NCI-H345 (cell line): ENCODE measurements at regions not wholly inside any gene's neighbourhood (a gene's known extent, or its start where the extent isn't known, plus 50 kb on each side); places are given as distances from the start of the nearest gene placed in this dataset.
A peak's percentile ranks its signal among the peaks of the same experiment; 100 is the strongest.
"Not testable (repeated sequence)": the region's sequence is repeated elsewhere in the genome, so short reads cannot be mapped to it uniquely, and the experiment has no call there.

ENCODE experiments used
- DNase-seq: peaks from one replicate; lab custom pipeline; 2025; lab: John Stamatoyannopoulos, UW

DNA sequence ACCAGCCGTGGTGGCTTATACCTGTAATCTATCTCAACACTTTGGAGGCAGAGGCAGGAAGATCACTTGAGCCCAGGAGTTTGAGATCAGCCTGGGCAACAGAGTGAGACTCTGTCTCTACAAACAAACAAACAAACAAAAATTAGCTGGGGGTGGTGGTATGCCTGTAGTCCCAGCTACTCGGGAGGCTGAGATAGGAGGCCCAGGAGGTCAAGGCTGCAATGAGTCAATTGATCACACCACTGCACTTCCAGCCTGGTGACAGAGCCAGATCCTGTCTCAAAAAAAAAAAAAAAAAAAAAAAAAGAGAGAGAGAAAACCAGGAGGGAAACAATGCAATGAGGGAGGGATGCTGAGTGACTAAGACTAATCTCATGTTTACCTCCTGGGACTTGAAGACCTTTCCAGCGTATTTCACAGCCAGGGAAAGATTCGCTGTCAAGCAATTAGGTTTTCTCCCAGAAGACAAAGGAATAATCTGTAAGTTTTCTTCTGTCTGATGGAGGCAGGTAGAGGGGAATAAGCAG is 51.1 kb upstream of the MIER3 start:
- no peak for DNase-seq

DNA sequence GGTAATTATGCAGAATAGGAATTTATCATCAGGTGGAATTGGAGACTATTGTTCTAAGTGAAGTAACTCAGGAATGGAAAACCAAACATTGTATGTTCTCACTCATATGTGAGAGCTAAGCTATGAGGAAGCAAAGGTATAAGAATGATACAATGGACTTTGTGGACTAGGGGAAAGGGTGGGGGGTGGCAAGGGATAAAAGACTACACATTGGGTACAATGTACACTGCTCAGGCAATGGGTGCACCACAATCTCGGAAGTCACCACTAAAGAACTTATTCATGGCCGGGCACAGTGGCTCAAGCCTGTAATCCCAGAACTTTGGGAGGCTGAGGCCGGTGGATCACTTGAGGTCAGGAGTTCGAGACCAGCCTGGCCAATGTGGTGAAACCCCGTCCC is 51.6 kb upstream of the MIER3 start:
- DNase-seq, result not testable (repeated sequence)

DNA sequence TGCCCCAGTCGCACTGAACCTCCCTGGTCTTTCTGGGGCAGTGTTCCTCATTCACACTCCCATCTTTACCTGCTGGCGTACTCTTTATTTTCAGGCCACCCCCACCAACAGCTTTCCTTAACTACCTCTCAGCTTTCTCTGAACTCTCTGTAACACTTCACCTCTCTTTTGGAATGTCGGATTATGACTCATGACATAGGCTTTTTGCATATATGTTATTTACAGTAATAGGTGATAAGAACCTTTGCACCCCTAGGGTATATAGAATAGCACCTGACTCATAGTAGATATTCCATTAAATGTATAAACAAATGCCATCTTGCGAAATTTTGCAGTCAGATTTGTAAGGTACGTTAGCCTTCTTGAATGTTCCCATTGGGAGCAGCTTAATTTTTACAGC is 52.9 kb upstream of the MIER3 start:
- no peak for DNase-seq

DNA sequence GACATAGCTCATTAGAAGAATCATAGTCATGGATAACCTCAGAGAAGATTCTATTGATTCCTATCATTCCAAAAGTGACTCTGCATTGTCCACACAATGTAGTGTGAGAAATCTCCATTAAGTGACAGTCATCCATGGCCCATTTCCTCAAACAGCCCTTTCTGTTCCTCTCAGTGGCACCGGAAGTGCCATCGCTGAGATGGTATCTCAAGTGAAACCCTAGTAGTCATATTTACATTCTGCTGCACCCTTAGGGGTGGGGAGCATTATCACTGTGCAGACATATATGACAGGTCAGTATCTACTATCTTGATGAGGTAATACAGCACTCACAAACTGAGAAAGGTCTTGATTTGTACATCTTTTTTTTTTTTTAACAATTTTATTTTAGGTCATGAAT is 55.4 kb upstream of the MIER3 start:
- DNase-seq, result no peak

DNA sequence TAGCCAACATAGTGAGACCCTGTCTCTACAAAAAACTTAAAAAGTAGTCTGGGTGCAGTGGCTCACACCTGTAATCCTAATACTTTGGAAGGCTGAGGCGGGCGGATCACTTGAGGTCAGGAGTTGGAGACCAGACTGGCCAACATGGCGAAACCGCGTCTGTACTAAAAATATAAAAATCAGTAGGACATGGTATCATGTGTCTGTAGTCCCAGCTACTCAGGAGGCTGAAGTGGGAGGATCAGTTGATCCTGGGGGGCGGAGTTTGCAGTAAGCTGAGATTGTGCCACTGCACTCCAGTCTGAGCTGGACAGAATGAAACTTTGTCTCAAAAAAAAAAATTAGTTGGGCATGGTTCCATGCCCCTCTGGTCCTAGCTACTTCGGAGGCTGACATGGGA is 57.9 kb upstream of the MIER3 start:
- no peak for DNase-seq

DNA sequence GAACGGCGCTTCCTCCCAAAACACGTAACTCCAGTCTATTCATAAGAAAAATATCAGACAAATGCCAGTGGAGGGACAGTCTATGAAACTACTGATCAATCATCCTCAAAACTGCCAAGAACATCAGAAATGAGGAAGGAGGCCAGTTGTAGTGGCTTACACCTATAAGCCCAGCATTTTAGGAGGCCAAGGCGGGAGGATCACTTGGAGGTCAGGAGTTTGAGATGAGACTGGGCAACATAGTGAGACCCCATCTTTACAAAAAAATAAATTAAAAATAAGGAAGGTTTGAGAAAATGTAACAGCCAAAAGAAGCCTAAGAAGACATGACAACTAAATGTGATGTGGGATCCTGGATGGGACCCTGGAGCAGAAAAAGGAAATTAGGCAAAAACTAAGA is 58.9 kb upstream of the MIER3 start:
- no peak for DNase-seq

DNA sequence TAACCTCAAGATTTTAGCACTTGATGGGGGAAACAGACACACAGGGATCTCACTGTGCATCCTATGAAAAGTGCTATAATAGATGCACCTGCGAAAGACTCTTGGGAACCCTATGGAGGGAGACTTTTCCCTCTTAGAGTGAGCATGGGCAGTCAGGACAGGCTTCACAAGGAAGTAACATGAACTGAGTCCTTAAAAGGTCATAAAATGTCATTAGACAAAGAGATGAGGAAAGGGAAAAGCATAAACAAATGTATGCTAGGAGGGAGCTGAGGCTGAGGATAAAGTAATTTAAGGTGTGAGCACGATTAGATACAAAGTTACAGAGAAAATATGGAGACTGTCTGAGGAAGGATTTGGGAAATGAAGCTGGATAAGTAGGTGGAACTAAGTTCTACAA is 60.6 kb upstream of the MIER3 start:
- DNase-seq, result no peak

DNA sequence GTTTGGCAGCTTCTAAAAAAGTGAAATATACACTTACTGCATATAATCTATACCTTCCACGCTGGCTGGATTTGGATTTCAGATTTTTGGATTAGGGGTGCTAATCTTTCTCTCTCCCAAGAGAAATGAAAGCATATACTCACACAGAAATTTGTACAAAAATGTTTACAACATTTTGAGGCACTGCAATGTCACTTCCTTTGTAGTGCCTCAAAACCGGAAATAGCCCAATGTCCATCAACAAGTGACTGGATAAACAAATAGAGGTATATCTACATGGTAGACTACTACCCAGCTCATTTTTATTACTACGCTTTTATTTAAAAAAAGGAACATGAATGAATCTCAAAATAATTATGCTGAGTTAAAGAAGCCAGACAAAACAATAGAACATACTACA is 74.0 kb upstream of the MIER3 start:
- DNase-seq, result no peak

DNA sequence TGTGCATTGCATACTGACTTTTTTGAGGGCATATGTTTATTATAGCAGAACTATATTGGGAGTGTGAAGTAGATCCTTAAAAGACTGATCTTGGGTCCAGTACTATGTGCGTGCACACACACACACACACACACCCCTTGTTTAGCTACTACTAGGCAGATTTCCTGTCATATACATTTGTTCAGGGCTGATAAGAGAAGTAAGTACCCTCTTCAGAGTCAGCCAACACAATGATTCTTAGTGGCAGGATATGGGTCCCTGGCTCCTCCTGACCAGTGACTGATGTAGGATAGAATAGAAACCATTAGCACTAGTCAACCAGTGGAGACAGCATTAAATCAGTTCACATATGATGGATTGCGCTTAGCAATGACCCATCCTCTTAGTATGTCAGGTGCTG is 76.2 kb upstream of the MIER3 start:
- no peak for DNase-seq

DNA sequence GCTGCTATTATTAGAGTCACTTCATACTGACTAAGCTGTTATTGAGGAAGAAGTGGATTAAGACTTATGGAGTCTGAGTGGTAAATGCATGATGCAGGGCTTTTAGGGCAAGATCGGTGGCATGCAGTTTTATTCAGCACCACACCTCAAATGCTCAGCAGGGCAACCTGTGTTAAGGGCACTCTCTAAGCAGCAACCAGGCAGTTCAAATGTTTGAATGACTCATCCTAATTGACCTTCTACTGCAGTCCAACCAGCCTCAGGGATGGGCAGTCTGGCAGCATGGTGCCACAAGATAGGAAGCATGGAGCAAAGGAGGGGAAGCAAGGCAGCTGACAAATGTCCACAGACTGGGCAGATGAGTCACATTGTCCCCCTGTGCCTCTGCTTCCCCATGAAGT is 80.2 kb upstream of the MIER3 start:
- no peak for DNase-seq

DNA sequence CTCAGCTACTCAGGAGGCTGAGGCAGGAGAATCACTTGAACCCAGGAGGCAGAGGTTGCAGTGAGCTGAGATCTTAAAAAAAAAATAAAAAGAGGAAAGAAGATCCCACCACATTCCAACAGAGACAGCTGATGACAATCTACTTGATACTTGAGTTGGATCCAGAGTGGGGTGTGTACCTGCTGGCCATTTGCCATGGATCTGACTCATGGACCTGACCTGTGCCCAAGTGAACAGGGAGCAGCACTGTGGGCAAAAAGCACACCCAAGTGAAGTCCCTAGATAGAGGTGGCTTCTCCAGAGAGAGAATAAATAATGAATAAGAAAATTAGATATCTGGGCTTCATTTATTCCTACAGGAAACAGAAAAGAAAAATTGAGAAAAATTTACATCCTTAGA is 81.2 kb upstream of the MIER3 start:
- DNase-seq, result no peak

DNA sequence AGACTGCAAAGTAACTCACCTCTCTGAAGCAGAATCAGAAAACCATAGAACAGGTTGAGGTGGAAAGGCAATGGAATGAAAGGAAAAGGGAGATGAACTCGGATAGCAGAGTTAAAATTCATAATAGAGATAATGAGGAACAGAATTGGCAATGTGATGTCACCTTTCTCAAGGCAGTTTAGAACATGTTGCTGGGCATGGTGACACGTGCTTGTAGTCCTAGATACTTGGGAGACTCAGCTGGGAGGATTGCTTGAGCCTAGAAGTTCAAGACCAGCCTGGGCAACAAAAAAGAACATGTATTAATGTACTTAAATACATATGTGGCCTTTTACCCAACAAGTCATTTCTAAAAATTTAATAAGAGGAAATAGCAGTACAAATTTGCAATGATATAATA is 81.6 kb upstream of the MIER3 start:
- DNase-seq, result no peak

DNA sequence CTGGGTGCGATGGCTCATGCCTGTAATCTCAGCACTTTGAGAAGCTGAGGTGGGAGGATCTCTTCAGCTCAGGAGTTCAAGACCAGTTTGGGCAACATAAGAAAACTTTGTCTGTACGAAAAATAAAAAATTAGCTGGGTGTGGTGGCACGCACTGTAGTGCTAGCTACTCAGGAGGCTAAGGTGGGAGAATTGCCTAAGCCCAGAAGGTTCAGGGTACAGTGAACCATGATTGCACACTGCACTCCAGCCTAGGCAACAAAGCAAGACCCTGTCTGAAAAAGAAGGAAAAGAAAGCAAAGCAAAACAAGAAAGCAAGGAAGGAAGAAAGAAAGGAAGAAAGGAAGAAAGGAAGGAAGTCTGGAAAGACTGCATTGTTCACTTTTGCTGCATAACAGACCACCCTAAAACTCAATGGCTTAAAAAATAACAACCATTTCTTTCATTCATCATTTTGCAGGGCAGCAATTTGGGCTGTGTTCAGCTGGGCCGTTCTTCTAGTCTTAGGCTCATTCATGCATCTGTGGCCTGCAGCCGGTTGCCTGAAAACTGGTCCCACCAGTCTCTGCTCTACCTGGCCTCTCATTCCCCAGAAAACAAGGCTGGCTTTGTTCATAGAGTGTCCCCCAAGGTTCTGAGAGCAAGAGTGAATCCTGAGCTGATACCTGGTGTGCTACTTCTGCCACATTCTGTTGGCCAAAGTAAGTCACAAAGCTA is 82.4 kb upstream of the MIER3 start:
- DNase-seq, result no peak

DNA sequence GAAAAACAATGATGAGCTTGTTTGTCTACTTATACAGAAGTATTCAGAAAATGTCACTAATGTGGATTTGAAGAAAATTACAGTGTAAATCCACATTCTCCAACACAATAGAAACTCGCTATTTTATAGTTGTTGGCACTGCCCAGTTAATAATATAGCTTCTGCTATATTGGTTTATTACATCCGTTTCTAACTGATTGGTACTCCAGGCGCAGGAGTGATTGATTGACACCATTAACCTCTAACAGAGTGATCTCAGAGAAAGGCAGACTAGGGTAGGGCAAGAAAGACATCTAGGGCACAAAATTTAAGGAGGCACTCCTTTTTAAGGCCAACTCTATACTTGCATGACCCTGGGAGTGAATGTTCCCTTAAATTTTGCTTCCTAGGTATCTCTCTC is 84.0 kb upstream of the MIER3 start:
- no peak for DNase-seq

DNA sequence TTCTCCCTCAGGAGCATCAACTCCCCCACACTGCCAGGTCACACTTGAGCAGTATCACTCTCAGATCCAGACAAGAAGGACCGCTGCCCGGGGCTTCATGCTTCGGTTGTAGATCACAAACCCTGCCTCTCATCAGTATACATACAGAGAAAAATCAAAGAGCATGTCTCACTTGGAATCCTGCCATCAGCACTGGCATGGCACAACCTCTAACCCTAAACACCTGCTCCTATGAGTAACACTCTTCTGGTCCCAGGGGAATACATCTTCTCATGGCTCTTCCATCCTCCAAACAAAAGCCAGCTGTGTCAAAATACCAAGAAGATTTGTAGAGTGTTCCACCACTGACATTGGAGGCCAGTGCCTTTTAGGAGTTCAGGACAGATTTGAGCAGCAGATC is 84.8 kb upstream of the MIER3 start:
- DNase-seq, result peak; percentile 56

DNA sequence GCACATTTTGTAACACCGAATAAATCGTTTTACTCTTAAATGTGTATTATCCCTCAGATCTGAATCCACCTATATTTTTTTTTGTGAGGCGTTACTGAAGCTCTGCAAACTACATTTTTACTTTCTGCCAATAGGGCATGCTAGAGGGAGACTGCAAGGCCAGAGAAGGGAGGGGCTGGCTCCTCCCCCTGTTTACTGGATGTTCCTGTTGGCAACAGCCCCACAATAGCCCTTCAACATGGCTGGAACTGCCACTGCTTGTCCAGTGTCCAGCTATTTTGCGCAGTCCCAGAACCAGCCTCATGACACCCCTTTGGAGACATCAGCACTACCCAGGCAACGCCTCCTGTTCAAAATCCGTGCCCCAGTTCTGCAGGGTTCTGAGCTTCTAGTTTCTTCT is 85.4 kb upstream of the MIER3 start:
- no peak for DNase-seq

DNA sequence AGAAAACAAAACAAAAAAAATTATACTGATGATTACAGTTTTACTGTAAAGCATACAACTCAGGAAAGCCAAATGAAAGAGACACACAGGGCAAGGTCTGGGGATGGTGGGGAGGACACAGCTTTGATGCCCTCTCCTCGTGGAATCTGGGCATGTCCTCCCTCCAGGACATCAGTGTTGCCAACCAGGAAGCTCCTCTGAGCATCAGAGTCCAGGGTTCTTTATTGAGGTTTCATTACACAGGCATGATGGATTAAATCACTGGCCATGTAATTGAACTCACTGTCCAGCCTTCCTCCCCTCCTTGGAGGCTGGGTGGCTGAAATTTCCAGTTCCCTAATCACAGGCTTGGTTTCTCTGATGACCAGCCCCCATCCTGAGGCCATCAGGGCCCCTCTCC is 89.6 kb upstream of the MIER3 start:
- no peak for DNase-seq

DNA sequence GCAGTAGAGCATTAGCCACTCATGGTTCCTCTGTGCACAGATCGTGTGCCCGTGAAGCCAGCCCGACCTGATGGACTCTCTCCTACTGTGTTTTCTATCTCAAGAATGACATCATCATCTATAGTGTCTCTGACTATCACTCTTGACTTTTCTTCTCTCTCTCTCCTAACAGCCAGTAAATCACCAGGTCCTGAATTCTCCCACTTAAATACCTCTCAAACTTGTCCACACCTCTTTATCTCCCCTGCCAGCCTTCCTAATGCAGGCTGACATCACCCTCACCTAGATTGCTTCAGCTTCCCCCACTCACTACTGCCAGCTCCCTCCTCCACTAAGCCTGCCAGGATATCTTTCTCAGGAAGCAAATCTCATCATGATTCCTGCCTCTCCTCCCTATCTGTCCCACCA is 90.6 kb upstream of the MIER3 start:
- no peak for DNase-seq

DNA sequence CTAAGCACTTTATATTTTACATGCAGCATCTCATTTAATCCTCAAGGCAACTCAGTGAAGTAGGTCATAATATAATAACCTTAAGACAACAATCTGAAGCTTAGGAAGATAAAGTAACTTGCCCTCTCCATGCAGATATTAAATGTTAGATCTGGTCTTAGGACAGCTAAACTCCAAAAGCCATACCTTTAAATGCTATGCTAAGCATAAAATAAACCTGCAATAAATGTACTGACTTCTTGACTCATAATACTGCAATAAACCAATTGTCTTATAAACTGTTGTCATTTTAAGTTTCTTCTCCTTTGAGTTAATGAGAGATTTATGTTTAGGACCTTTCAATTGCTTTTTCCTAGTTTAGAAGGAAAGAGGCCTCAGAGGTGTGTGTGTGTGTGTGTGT is 102.2 kb upstream of the MIER3 start:
- DNase-seq, result no peak

DNA sequence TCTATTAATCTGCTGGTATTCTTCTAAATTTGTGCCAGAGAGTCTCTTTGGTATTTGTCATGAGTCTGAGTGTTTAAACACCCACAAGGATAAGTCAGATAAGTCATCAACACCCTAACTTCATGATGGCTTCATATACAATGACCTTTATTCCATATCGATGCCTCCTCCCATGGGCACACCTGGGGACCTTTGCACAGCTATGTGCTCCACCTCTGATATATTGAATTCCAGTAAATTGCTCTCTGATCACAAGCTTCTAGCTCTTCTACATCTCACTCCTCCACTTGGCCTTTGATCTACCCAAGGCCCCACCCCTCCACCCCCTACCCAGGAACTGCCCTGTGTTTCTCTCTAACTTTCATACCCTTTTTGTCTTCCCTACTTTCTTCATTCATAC is 102.7 kb upstream of the MIER3 start:
- DNase-seq, result no peak

DNA sequence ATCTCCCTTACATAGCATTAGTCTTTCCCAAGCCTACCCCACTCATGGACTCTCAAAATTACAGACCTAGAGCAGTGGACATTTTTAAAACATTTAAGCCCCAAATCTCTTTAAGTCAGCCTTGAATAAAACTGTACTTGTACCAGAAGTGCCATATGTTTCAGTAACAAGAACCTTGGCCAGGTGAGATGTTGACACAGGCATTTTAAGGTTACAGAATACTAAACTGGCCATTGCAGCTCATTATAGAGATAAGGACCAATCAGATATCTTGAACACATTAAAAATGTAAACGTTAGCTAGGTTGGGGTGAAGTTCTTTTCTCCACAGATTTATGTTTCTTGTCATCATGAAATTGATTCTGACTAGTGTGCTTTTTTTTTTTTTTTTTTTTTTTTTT is 103.8 kb upstream of the MIER3 start:
- no peak for DNase-seq

DNA sequence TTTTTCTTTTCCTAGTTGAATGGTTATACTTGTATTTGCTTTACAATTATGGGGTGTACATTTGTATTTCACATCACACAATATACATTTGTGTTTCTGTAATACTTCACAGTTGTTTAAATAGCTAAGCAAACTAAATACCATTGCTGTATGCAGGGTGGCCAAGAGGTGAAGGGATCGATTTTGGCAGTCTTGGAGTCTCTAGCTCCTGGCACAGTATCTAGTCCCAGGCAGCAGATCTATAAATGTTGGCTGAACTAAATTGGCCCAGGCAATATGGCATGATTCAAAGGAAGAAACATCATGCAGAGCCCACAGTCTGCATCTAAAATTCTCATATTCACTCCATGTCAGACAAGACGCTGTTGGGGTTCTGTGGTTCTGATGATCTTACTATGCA is 110.1 kb upstream of the GPBP1 start:
- no peak for DNase-seq

DNA sequence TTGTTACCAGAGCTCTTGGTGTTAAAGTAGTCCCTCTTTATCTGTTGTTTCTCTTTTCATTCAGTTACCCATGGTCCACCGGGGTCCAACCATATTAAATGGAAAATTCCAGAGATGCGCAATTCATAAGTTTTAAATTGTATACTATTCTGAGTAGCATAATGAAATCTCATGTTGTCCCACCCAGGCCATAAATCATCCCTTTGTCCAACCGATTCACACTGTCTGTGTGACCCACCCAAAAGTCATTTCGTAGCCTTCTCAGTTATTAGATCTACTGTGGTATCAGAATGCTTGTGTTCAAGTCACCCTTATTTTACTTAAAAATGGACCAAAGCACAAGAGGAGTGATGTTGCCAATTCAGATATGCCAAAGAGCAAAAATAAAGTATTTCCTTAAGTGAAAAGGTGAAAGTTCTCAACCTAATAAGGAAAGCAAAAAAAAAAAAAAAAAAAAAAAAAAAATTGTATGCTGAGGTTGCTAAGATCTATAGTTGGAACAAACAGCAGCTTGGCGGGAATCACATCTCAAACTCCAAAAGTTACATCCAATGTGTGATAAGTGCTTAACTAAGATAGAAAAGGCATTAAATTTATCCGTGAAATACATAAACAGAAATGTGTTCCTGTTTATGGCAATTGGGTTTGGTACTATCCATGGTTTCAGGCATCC is 106.8 kb upstream of the GPBP1 start:
- no peak for DNase-seq

DNA sequence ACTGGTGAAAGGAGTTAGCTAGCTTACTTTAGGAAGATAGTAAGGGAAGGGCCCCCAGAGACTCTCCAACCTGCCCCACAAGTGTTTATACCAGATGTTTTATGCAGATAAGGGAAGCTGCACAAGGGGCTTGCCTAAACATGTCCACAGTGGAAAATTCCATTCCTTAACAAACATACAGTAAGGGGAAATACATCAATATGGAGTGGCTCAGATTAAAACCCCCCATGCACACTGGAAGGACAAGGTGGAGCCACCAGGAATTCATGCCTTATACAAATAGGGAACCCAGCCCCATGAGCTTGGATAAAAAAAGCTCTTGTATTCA is 106.3 kb upstream of the GPBP1 start:
- no peak for DNase-seq
